Tibial nerve (tissue), 4 donors: ENCODE measurements at regions not wholly inside any gene's neighbourhood (a gene's known extent, or its start where the extent isn't known, plus 50 kb on each side); places are given as distances from the start of the nearest gene placed in this dataset.

Experiments used
- DNase-seq, 2 donors: peaks; one replicate each; pipeline ENCODE4 v3.0.0-alpha.2; 2019; ENCODE audit warnings: low spot score in 2 of 2
- H3K27ac ChIP-seq, 4 donors: fragments of 200-600 bp; sonication (generic) in 3 of 4; one replicate each; pipeline ENCODE4 v1.5.1; 2017 to 2019; ENCODE audit warnings: mild to moderate bottlenecking in 1 of 4
- H3K27me3 ChIP-seq, 2 donors: fragments of 200-600 bp; sonication (generic) in 1 of 2; one replicate each; pipeline versions ENCODE4 v1.5.1 to v1.6.0; 2017 to 2019
- H3K36me3 ChIP-seq, 3 donors: fragments of 200-600 bp; sonication (generic); one replicate each; pipeline ENCODE4 v1.5.1; 2018 to 2019
- H3K4me1 ChIP-seq, 4 donors: fragments of 200-600 bp; sonication (generic) in 3 of 4; one replicate each; pipeline ENCODE4 v1.5.1; 2017 to 2019
- H3K4me3 ChIP-seq, 4 donors: fragments of 200-600 bp; sonication (generic) in 3 of 4; one replicate each; pipeline ENCODE4 v1.5.1; 2017 to 2019; ENCODE audit warnings: mild to moderate bottlenecking in 1 of 4, moderate library complexity in 1 of 4
- H3K9me3 ChIP-seq, 4 donors: fragments of 200-600 bp; sonication (generic) in 3 of 4; one replicate each; pipeline ENCODE4 v1.5.1; 2017 to 2019
- CTCF ChIP-seq, 5 experiments: fragments of 200-600 bp in 3 of 5; fragments of 450-650 bp in 2 of 5; sonication (generic) in 3 of 5; IDR thresholded peaks; one replicate each; pipeline ENCODE4 v1.5.1; 2016 to 2019; ENCODE audit warnings: antibody characterized with exemption in 5 of 5, mild to moderate bottlenecking in 3 of 5, moderate library complexity in 2 of 5
- EP300 ChIP-seq, 2 donors: sonication (generic); formaldehyde crosslinking; IDR thresholded peaks; one replicate each; pipeline ENCODE4 v1.6.1; 2017; ENCODE audit warnings: antibody characterized with exemption in 2 of 2, mild to moderate bottlenecking in 1 of 2
- POLR2A ChIP-seq, 2 donors: fragments of 450-650 bp; IDR thresholded peaks; one replicate each; pipeline ENCODE4 v1.6.1; 2017; ENCODE audit warnings: antibody characterized with exemption in 2 of 2, mild to moderate bottlenecking in 2 of 2, moderate library complexity in 2 of 2
- WGBS, 2 donors: methylation state at CpG; one replicate each; pipeline ENCODE4 v1.1.5; 2018; 5-methylcytosine and 5-hydroxymethylcytosine counted together

GRCh38 chr11:71305451-71306125, 53.2 kb upstream of the SHANK2 start:
- no peak overlapping the region for H3K4me3 ChIP-seq
- H3K9me3 ChIP-seq = peaks cover 0 to 3% (median 0%) of the 10 kb centered on the region in 4 donors
- no peaks in the 10 kb centered on the region for H3K27me3 ChIP-seq
- TF ChIP-seq POLR2A (IDR thresholded peaks at IDR 0.05) = no peak
- no peak for TF ChIP-seq EP300 (IDR thresholded peaks at IDR 0.05)
- TF ChIP-seq CTCF (IDR thresholded peaks at IDR 0.05) = no peak
- 82 to 88% methylated on average over 14 to 18 of the region's 18 CpGs for WGBS, 2 donors
- no peaks in the 10 kb centered on the region for H3K36me3 ChIP-seq
- no peak for DNase-seq
- no peak overlapping the region for H3K27ac ChIP-seq
- H3K4me1 ChIP-seq = no peaks in the 10 kb centered on the region

- no peaks in the 10 kb centered on the region for H3K4me1 ChIP-seq
- TF ChIP-seq POLR2A (IDR thresholded peaks at IDR 0.05) (no peak), CTCF (IDR thresholded peaks at IDR 0.05) (no peak), EP300 (IDR thresholded peaks at IDR 0.05) (no peak)
- 89 to 97% methylated on average over 7 of the region's 7 CpGs for WGBS, 2 donors
Measured at GRCh38 chr11:71305041-71305440, 52.7 kb upstream of the SHANK2 start.

DNA sequence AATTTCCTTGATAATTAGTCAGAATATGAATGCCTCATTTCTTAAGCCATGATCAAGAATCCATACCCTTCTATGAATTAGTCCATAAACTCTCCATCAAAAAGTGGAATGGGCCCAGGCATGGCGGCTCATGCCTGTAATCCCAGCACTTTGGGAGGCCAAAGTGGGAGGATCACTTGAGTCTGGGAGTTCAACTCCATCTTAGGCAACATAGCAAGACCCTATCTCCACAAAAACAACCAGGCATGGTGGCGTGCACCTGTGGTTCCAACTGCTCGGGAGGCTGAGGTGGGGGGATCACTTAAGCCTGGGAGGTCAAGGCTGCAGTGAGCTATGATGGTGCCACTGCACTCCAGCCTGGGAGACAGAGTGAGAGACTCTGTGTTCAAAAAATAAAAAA, 52.1 kb upstream of the SHANK2 start:
- DNase-seq = no peak
- Histone ChIP-seq H3K9me3 (peaks cover 0 to 3% (median 0%) of the 10 kb centered on the region in 4 donors), H3K27ac (no peak overlapping the region), H3K27me3 (no peaks in the 10 kb centered on the region), H3K36me3 (no peaks in the 10 kb centered on the region), H3K4me3 (no peak overlapping the region), H3K4me1 (no peaks in the 10 kb centered on the region)
- TF ChIP-seq POLR2A (IDR thresholded peaks at IDR 0.05) (no peak), EP300 (IDR thresholded peaks at IDR 0.05) (no peak), CTCF (IDR thresholded peaks at IDR 0.05) (no peak)
- 86 to 87% methylated on average over 3 of the region's 3 CpGs for WGBS, 2 donors

More at GRCh38 chr11:71305041-71305440, 52.7 kb upstream of the SHANK2 start:
- DNase-seq = no peak
- Histone ChIP-seq H3K36me3 (no peaks in the 10 kb centered on the region), H3K27me3 (no peaks in the 10 kb centered on the region), H3K4me3 (no peak overlapping the region), H3K9me3 (peaks cover 0 to 3% (median 0%) of the 10 kb centered on the region in 4 donors), H3K27ac (no peak overlapping the region)

DNA sequence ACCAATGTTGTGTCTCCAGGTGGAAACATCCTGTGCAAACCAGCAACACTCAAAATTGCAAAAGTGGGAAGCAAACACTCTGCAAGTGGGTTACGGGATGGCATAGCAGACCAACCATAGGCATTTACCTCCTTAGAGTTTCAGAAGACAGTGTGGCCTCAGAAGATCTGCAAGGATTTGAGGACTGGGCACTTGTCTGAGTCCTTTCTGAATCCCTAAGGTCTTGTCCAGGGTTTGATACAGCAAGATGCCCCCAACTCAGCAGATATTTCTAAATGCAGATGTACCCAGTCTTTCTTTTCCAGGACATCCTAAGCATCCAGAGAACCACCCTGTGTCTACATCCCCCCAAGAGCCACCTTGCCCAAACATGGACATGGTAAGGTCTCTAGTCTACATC, 51.7 kb upstream of the SHANK2 start:
- Histone ChIP-seq H3K27ac (no peak overlapping the region), H3K9me3 (peaks cover 0 to 3% (median 0%) of the 10 kb centered on the region in 4 donors), H3K4me3 (no peak overlapping the region), H3K27me3 (no peaks in the 10 kb centered on the region), H3K36me3 (no peaks in the 10 kb centered on the region), H3K4me1 (no peaks in the 10 kb centered on the region)
- TF ChIP-seq CTCF (IDR thresholded peaks at IDR 0.05) = no peak
- TF ChIP-seq EP300 (IDR thresholded peaks at IDR 0.05) = no peak
- no peak for TF ChIP-seq POLR2A (IDR thresholded peaks at IDR 0.05)
- WGBS, 2 donors = 100% methylated on average over 1 of the region's 1 CpG
- DNase-seq = no peak

GRCh38 chr11:71302911-71303310, 50.5 kb upstream of the SHANK2 start:
- no peak for DNase-seq
- 67 to 68% methylated on average over 2 of the region's 2 CpGs for whole genome bisulfite sequencing, 2 donors
- H3K4me1 ChIP-seq = no peaks in the 10 kb centered on the region
- H3K4me3 ChIP-seq = no peak overlapping the region
- no peak for TF ChIP-seq EP300 (IDR thresholded peaks at IDR 0.05)
- no peak for TF ChIP-seq CTCF (IDR thresholded peaks at IDR 0.05)
- no peak for TF ChIP-seq POLR2A (IDR thresholded peaks at IDR 0.05)
- H3K36me3 ChIP-seq = no peaks in the 10 kb centered on the region
- no peaks in the 10 kb centered on the region for H3K27me3 ChIP-seq
- peaks cover 0 to 4% (median 0%) of the 10 kb centered on the region in 4 donors for H3K9me3 ChIP-seq
- H3K27ac ChIP-seq = no peak overlapping the region
